ENCODE measurements at regions not wholly inside any gene's neighbourhood (a gene's known extent, or its start where the extent isn't known, plus 50 kb on each side); places are given as distances from the start of the nearest gene placed in this dataset.
"Not testable (repeated sequence)": the region's sequence is repeated elsewhere in the genome, so short reads cannot be mapped to it uniquely, and the experiment has no call there.

- Histone ChIP-seq H3K36me3 (ENCODE audit: control insufficient read depth in 4 of 4, insufficient read depth in 3 of 4, low read depth in 1 of 4, low read length in 3 of 4) (no peaks in the 10 kb centered on the region), H3K4me1 (ENCODE audit: control insufficient read depth in 4 of 4, insufficient read depth in 4 of 4, low read length in 3 of 4) (no peaks in the 10 kb centered on the region), H3K4me3 (ENCODE audit: low read depth in 1 of 3, low read length in 3 of 3) (no peak overlapping the region), H3K9ac (ENCODE audit: low read depth in 1 of 2, low read length in 2 of 2) (no peak overlapping the region), H3K9me3 (ENCODE audit: control insufficient read depth in 4 of 4, low read length in 3 of 4) (no peaks in the 10 kb centered on the region), H3K27me3 (ENCODE audit: control insufficient read depth in 4 of 4, insufficient read depth in 4 of 4, low read length in 3 of 4) (no peaks in the 10 kb centered on the region), H3K27ac (ENCODE audit: low read depth in 1 of 2, low read length in 2 of 2) (no peak overlapping the region)
- 63% methylated on average over 13 of the region's 13 CpGs for WGBS
- no peak for DNase-seq (ENCODE audit: low spot score)
- TF ChIP-seq JUND (IDR thresholded peaks at IDR 0.05) (peak; percentile 23 to 40), TAF1 (conservative IDR thresholded peaks at IDR 0.05) (no peak), FOXA2 (IDR thresholded peaks at IDR 0.05) (no peak)
Measured at GRCh38 chr1:203408486-203409481, 57.9 kb upstream of the FMOD start.

GRCh38 chr1:203410182-203410900 lies 59.4 kb upstream of the FMOD start:
- Histone ChIP-seq H3K27me3 (ENCODE audit: control insufficient read depth in 4 of 4, insufficient read depth in 4 of 4, low read length in 3 of 4) (no peaks in the 10 kb centered on the region), H3K4me3 (ENCODE audit: low read depth in 1 of 3, low read length in 3 of 3) (no peak overlapping the region), H3K9me3 (ENCODE audit: control insufficient read depth in 4 of 4, low read length in 3 of 4) (no peaks in the 10 kb centered on the region), H3K9ac (ENCODE audit: low read depth in 1 of 2, low read length in 2 of 2) (no peak overlapping the region), H3K4me1 (ENCODE audit: control insufficient read depth in 4 of 4, insufficient read depth in 4 of 4, low read length in 3 of 4) (no peaks in the 10 kb centered on the region), H3K36me3 (ENCODE audit: control insufficient read depth in 4 of 4, insufficient read depth in 3 of 4, low read depth in 1 of 4, low read length in 3 of 4) (no peaks in the 10 kb centered on the region), H3K27ac (ENCODE audit: low read depth in 1 of 2, low read length in 2 of 2) (no peak overlapping the region)
- DNase-seq (ENCODE audit: low spot score) = no peak
- 42% methylated on average over 7 of the region's 7 CpGs for WGBS
- TF ChIP-seq FOXA1 (IDR thresholded peaks at IDR 0.05) = no peak
- no peak for TF ChIP-seq MAX (IDR thresholded peaks at IDR 0.05)
- TF ChIP-seq ATF3 (IDR thresholded peaks at IDR 0.05) = no peak
- TF ChIP-seq RXRA (IDR thresholded peaks at IDR 0.05) = no peak
- TF ChIP-seq, protein P1, sequence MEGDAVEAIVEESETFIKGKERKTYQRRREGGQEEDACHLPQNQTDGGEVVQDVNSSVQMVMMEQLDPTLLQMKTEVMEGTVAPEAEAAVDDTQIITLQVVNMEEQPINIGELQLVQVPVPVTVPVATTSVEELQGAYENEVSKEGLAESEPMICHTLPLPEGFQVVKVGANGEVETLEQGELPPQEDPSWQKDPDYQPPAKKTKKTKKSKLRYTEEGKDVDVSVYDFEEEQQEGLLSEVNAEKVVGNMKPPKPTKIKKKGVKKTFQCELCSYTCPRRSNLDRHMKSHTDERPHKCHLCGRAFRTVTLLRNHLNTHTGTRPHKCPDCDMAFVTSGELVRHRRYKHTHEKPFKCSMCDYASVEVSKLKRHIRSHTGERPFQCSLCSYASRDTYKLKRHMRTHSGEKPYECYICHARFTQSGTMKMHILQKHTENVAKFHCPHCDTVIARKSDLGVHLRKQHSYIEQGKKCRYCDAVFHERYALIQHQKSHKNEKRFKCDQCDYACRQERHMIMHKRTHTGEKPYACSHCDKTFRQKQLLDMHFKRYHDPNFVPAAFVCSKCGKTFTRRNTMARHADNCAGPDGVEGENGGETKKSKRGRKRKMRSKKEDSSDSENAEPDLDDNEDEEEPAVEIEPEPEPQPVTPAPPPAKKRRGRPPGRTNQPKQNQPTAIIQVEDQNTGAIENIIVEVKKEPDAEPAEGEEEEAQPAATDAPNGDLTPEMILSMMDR (IDR thresholded peaks at IDR 0.05; ENCODE audit: low read depth, low read length, missing input control) = no peak
- no peak for TF ChIP-seq RAD21 (IDR thresholded peaks at IDR 0.05)
- TF ChIP-seq TAF1 (conservative IDR thresholded peaks at IDR 0.05) = no peak
- TF ChIP-seq FOXA2 (IDR thresholded peaks at IDR 0.05) = no peak

- not testable (repeated sequence) for H3K4me1 ChIP-seq (ENCODE audit: control insufficient read depth in 4 of 4, insufficient read depth in 4 of 4, low read length in 3 of 4); H3K9me3 ChIP-seq (ENCODE audit: control insufficient read depth in 4 of 4, low read length in 3 of 4); H3K27me3 ChIP-seq (ENCODE audit: control insufficient read depth in 4 of 4, insufficient read depth in 4 of 4, low read length in 3 of 4); DNase-seq (ENCODE audit: low spot score); H3K9ac ChIP-seq (ENCODE audit: low read depth in 1 of 2, low read length in 2 of 2); H3K36me3 ChIP-seq (ENCODE audit: control insufficient read depth in 4 of 4, insufficient read depth in 3 of 4, low read depth in 1 of 4, low read length in 3 of 4); H3K27ac ChIP-seq (ENCODE audit: low read depth in 1 of 2, low read length in 2 of 2); H3K4me3 ChIP-seq (ENCODE audit: low read depth in 1 of 3, low read length in 3 of 3)
- WGBS = 87% methylated on average over 9 of the region's 9 CpGs
Measured at GRCh38 chr1:203411431-203411830, 60.5 kb upstream of the FMOD start.

Data from liver (tissue), 8 donors.